B cell (primary cell): ENCODE measurements at regions not wholly inside any gene's neighbourhood (a gene's known extent, or its start where the extent isn't known, plus 50 kb on each side); places are given as distances from the start of the nearest gene placed in this dataset.

Source experiments
- CTCF ChIP-seq: fragments of 200-600 bp; IDR thresholded peaks from one replicate; pipeline ENCODE4 v1.8.0; 2022; ENCODE audit warnings: antibody characterized with exemption, mild to moderate bottlenecking
- EZH2 ChIP-seq: IDR thresholded peaks from 2 replicates; pipeline ENCODE4 v1.6.1; 2012; ENCODE audit warnings: borderline replicate concordance, low read depth, mild to moderate bottlenecking, moderate library complexity, low read length; ENCODE audit not compliant: insufficient read depth, poor library complexity, severe bottlenecking

GRCh38 chr18:38198956-38199355 is 633.4 kb upstream of the CELF4 start:
- TF ChIP-seq CTCF (no peak), EZH2 (no peak)
